Transverse colon (tissue), 4 donors: ENCODE measurements at regions not wholly inside any gene's neighbourhood (a gene's known extent, or its start where the extent isn't known, plus 50 kb on each side); places are given as distances from the start of the nearest gene placed in this dataset.

ENCODE experiments used
- DNase-seq: peaks from one replicate; pipeline ENCODE4 v3.0.0-alpha.2; 2019
- H3K27ac ChIP-seq, 4 donors: fragments of 200-600 bp; sonication (generic); 2 replicates each; pipeline ENCODE4 v1.5.1; 2016 to 2018; ENCODE audit warnings: inconsistent platforms in 4 of 4
- H3K27me3 ChIP-seq: fragments of 200-600 bp; sonication (generic); 2 replicates; pipeline ENCODE4 v1.5.1; 2017; ENCODE audit warnings: inconsistent platforms
- H3K36me3 ChIP-seq, 4 donors: fragments of 200-600 bp; sonication (generic); 2 replicates each; pipeline ENCODE4 v1.5.1; 2017 to 2019; ENCODE audit warnings: inconsistent platforms in 4 of 4
- H3K4me1 ChIP-seq, 4 donors: fragments of 200-600 bp; sonication (generic); 2 replicates each; pipeline ENCODE4 v1.5.1; 2017 to 2020; ENCODE audit warnings: inconsistent platforms in 4 of 4
- H3K4me3 ChIP-seq, 4 donors: fragments of 200-600 bp; sonication (generic); 1 replicate in 1 of 4; 2 replicates in 3 of 4; pipeline versions ENCODE4 v1.5.1 to v1.6.1; 2017 to 2019; ENCODE audit warnings: inconsistent platforms in 4 of 4
- H3K9me3 ChIP-seq, 2 donors: fragments of 200-600 bp; sonication (generic); 2 replicates each; pipeline ENCODE4 v1.5.1; 2017 to 2019; ENCODE audit warnings: inconsistent platforms in 2 of 2
- EP300 ChIP-seq: sonication (generic); formaldehyde crosslinking; IDR thresholded peaks from one replicate; pipeline ENCODE4 v1.6.1; 2017; ENCODE audit warnings: antibody characterized with exemption, low read depth
- POLR2A ChIP-seq: fragments of 450-650 bp; IDR thresholded peaks from one replicate; pipeline ENCODE4 v1.6.1; 2016; ENCODE audit warnings: antibody characterized with exemption, mild to moderate bottlenecking, moderate library complexity
- POLR2AphosphoS5 ChIP-seq, 3 donors: sonication (generic); formaldehyde crosslinking; IDR thresholded peaks; one replicate each; pipeline ENCODE4 v1.6.1; 2016; ENCODE audit warnings: antibody characterized with exemption in 3 of 3
- WGBS, 2 donors: methylation state at CpG; one replicate each; pipeline ENCODE4 v1.1.5; 2018; ENCODE audit warnings: low coverage in 1 of 2; 5-methylcytosine and 5-hydroxymethylcytosine counted together
- in situ Hi-C, 4 donors: fragments of 200-750 bp; cut with MboI; loops; one replicate each; pipeline versions ENCODE4 v1.15.0 to v1.15.1; 2017; ENCODE audit warnings: low sequenced_read_pairs in 3 of 4, low pct_ligation_motif_present in 1 of 4, low pct_unique_long_range_greater_than_20kb in 1 of 4
- intact Hi-C: fragments of 100-400 bp; cut with DNase I; formaldehyde crosslinking; loops from one replicate; pipeline ENCODE4 v1.15.1; 2023; ENCODE audit warnings: low total_unique reads
- TF ChIP-seq, protein P1 (sequence below), 5 experiments: fragments of 200-600 bp in 3 of 5; fragments of 450-650 bp in 2 of 5; sonication (generic) in 3 of 5; IDR thresholded peaks; 1 replicate in 2 of 5; 2 replicates in 3 of 5; pipeline ENCODE4 v1.5.1; 2016 to 2017; ENCODE audit warnings: antibody characterized with exemption in 5 of 5, inconsistent platforms in 3 of 5, mild to moderate bottlenecking in 2 of 5, moderate library complexity in 1 of 5

DNA sequence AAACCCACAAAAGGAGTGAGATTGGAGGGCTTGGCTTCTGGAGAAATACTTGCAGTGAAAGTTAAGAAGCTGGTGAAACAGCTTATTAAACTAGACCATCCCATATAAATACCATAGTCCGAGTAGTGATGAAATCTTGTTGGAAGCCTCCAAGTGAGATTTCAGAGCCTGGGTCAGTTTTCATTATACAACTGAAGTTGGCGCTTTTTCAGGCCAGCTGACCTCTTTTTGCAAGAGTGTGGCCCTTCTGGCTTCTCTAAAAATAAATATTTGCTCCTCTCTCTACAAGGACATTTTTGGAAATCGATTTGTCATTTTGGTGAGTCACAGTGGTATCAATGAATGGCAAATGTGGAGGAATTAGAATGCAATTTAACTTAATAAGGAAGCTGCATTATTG, 51.2 kb upstream of the THRB start:
- 60 to 64% methylated on average over 3 of the region's 3 CpGs for WGBS, 2 donors
- no peaks in the 10 kb centered on the region for H3K9me3 ChIP-seq
- no peaks in the 10 kb centered on the region for H3K27me3 ChIP-seq
- H3K4me3 ChIP-seq = no peak overlapping the region
- intact Hi-C loops = no loop called here
- no peak overlapping the region for H3K27ac ChIP-seq
- TF ChIP-seq POLR2A (no peak), EP300 (no peak), POLR2AphosphoS5 (IDR thresholded peaks at IDR 0.05) (no peak)
- TF ChIP-seq, protein P1, sequence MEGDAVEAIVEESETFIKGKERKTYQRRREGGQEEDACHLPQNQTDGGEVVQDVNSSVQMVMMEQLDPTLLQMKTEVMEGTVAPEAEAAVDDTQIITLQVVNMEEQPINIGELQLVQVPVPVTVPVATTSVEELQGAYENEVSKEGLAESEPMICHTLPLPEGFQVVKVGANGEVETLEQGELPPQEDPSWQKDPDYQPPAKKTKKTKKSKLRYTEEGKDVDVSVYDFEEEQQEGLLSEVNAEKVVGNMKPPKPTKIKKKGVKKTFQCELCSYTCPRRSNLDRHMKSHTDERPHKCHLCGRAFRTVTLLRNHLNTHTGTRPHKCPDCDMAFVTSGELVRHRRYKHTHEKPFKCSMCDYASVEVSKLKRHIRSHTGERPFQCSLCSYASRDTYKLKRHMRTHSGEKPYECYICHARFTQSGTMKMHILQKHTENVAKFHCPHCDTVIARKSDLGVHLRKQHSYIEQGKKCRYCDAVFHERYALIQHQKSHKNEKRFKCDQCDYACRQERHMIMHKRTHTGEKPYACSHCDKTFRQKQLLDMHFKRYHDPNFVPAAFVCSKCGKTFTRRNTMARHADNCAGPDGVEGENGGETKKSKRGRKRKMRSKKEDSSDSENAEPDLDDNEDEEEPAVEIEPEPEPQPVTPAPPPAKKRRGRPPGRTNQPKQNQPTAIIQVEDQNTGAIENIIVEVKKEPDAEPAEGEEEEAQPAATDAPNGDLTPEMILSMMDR (IDR thresholded peaks at IDR 0.05) = no peak
- no peaks in the 10 kb centered on the region for H3K36me3 ChIP-seq
- H3K4me1 ChIP-seq = no peaks in the 10 kb centered on the region
- peak; percentile 11 for DNase-seq
- in situ Hi-C loops = no loop called here

- DNase-seq = no peak
- WGBS, 2 donors = 15 to 39% methylated on average over 2 of the region's 2 CpGs
- no peaks in the 10 kb centered on the region for H3K36me3 ChIP-seq
- H3K4me3 ChIP-seq = no peak overlapping the region
- in situ Hi-C loops (no loop called here), intact Hi-C loops (no loop called here)
- no peak overlapping the region for H3K27ac ChIP-seq
- no peaks in the 10 kb centered on the region for H3K9me3 ChIP-seq
- H3K27me3 ChIP-seq = no peaks in the 10 kb centered on the region
- no peaks in the 10 kb centered on the region for H3K4me1 ChIP-seq
- TF ChIP-seq POLR2A (no peak), POLR2AphosphoS5 (IDR thresholded peaks at IDR 0.05) (peak in 1 of 3 donors; percentile 28), EP300 (no peak)
- TF ChIP-seq, protein P1 (IDR thresholded peaks at IDR 0.05) = no peak
Measured at GRCh38 chr3:24548278-24548677, 53.6 kb upstream of the THRB start.

- no peak for TF ChIP-seq EP300
- H3K4me1 ChIP-seq = no peaks in the 10 kb centered on the region
- in situ Hi-C loops = no loop called here
- DNase-seq = no peak
- intact Hi-C loops = no loop called here
- no peaks in the 10 kb centered on the region for H3K27me3 ChIP-seq
- no peaks in the 10 kb centered on the region for H3K9me3 ChIP-seq
- H3K27ac ChIP-seq = no peak overlapping the region
- WGBS, 2 donors = 8 to 13% methylated on average over 1 of the region's 1 CpG
- no peaks in the 10 kb centered on the region for H3K36me3 ChIP-seq
- H3K4me3 ChIP-seq = no peak overlapping the region
Measured at GRCh38 chr3:24550588-24550987, 55.9 kb upstream of the THRB start.

DNA sequence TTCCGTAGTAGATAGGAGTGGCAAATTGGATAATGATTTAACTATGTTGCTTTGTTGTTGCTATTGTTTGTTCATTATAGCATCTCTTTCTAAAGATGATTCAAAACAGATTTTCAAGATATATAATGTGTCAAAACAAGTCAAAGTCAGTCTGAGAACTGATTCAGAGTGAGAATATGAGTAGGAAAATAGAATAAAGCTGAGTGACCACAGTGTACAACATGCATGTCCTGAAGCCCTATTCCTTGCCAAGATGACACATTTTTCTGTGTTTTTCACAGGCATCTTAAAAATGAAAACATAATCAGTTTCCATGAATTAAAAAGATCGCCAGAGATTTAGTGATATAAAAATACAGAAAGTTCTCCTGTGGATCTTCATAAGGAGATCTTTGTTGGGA, 57.0 kb upstream of the THRB start:
- 69 to 80% methylated on average over 2 of the region's 2 CpGs for WGBS, 2 donors
- Histone ChIP-seq H3K9me3 (no peaks in the 10 kb centered on the region), H3K27ac (no peak overlapping the region), H3K4me1 (no peaks in the 10 kb centered on the region), H3K36me3 (no peaks in the 10 kb centered on the region), H3K27me3 (no peaks in the 10 kb centered on the region), H3K4me3 (no peak overlapping the region)
- no peak for DNase-seq
- no peak for TF ChIP-seq EP300
- TF ChIP-seq POLR2A = no peak
- TF ChIP-seq, protein P1 (IDR thresholded peaks at IDR 0.05) = no peak
- no peak for TF ChIP-seq POLR2AphosphoS5 (IDR thresholded peaks at IDR 0.05)
- intact Hi-C loops = no loop called here
- in situ Hi-C loops = no loop called here

DNA sequence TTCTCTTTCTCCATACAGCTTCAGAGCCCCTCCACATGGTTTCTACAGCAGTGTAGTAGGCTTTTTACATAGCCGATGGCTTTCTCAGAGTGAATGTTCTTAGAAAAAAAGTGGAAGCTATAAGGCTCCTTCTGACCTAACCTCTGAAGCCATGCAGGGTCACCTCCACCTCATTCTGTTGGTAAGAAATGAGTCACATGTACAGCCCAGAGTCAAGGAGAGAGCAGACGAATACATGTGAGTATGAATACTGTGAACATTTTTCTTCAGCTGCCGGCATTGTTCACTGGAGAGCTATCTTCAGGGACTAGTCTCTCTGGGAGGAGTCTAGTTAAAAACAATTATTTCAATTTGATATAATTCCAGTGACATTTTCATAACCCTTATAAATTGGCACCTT, 68.2 kb upstream of the THRB start:
- Histone ChIP-seq H3K36me3 (no peaks in the 10 kb centered on the region), H3K4me3 (no peak overlapping the region), H3K4me1 (no peaks in the 10 kb centered on the region), H3K9me3 (peaks cover 0 to 5% of the 10 kb centered on the region in 2 donors), H3K27me3 (no peaks in the 10 kb centered on the region), H3K27ac (no peak overlapping the region)
- no peak for DNase-seq
- in situ Hi-C loops = no loop called here
- 83 to 95% methylated on average over 3 of the region's 3 CpGs for WGBS, 2 donors
- TF ChIP-seq, protein P1 (IDR thresholded peaks at IDR 0.05) = no peak
- TF ChIP-seq POLR2A (no peak), POLR2AphosphoS5 (IDR thresholded peaks at IDR 0.05) (no peak), EP300 (no peak)
- intact Hi-C loops = no loop called here
